K562 (cell line): ENCODE measurements at regions not wholly inside any gene's neighbourhood (a gene's known extent, or its start where the extent isn't known, plus 50 kb on each side); places are given as distances from the start of the nearest gene placed in this dataset.

Source experiments
- ATAC-seq: fragments of 200-7000 bp; cut with Tn5 transposase; 3 replicates; pipeline ENCODE4 v1.9.1; 2020; ENCODE audit warnings: moderate library complexity
- BruUV-seq: library from RNA; stranded (reverse); fragments of 400-500 nt; replicated peaks from 2 replicates; lab custom pipeline; 2021; lab: Mats Ljungman, UMichigan
- CTCF ChIA-PET: fragments of 300-600 bp; formaldehyde crosslinking; extraction: SDS; loops from one replicate; lab custom pipeline; 2021; ENCODE audit warnings: low intra/inter-chr PET ratio; lab: Yijun Ruan, JAX
- POLR2A ChIA-PET: fragments of 300-600, 350-650 bp; sonication (Branson Sonifier 250); formaldehyde crosslinking; extraction: SDS; loops from one replicate; lab custom pipeline; 2021; ENCODE audit warnings: antibody characterized with exemption, inconsistent platforms; lab: Yijun Ruan, JAX
- DNase-seq, 4 experiments: peaks; one replicate each; pipeline versions ENCODE4 v3.0.0 to v3.0.0-alpha.2; 2011 to 2018; ENCODE audit warnings: low spot score in 3 of 4, mixed read lengths in 3 of 4; ENCODE audit errors: extremely low read depth in 1 of 4
- FAIRE-seq: peaks from 2 replicates; lab custom pipeline; 2011; peaks lifted over from hg19 to GRCh38; lab: Jason Lieb, UNC
- H2AFZ ChIP-seq: 2 replicates; pipeline ENCODE4 v1.6.0; 2011; ENCODE audit warnings: low read depth, low read length, control low read depth, inconsistent platforms
- H3K27ac ChIP-seq: fragments of 200-600 bp; 3 replicates; pipeline ENCODE4 v1.8.0; 2011; ENCODE audit warnings: low read depth, mild to moderate bottlenecking, control low read depth, inconsistent platforms, low read length, moderate library complexity, mixed read lengths; ENCODE audit errors: extremely low read depth
- H3K27me3 ChIP-seq, 2 experiments: fragments of 300-600 bp in 1 of 2; 2 replicates in 1 of 2; 3 replicates in 1 of 2; pipeline versions ENCODE4 v1.6.0 to v1.8.0; 2011; ENCODE audit warnings: inconsistent platforms in 2 of 2, low read length in 2 of 2, mild to moderate bottlenecking in 1 of 2, mixed read lengths in 1 of 2, moderate library complexity in 1 of 2; ENCODE audit not compliant: control insufficient read depth in 2 of 2, insufficient read depth in 2 of 2
- H3K36me3 ChIP-seq: fragments of 300-600 bp; 3 replicates; pipeline ENCODE4 v1.8.0; 2011; ENCODE audit warnings: mild to moderate bottlenecking, low read length, inconsistent platforms; ENCODE audit not compliant: control insufficient read depth, insufficient read depth
- H3K4me1 ChIP-seq, 2 experiments: fragments of 200-600 bp in 1 of 2; replicated peaks in 1 of 2; 2 replicates in 1 of 2; 3 replicates in 1 of 2; pipeline versions ENCODE4 v1.5.1 to v1.8.0; 2011; ENCODE audit warnings: inconsistent platforms in 2 of 2, low read length in 2 of 2, mild to moderate bottlenecking in 1 of 2, mixed read lengths in 1 of 2, moderate library complexity in 1 of 2; ENCODE audit not compliant: control insufficient read depth in 2 of 2, insufficient read depth in 2 of 2
- H3K4me2 ChIP-seq: 2 replicates; pipeline ENCODE4 v1.6.1; 2011; ENCODE audit warnings: low read length, control low read depth, inconsistent platforms, mixed read lengths; ENCODE audit not compliant: insufficient read depth
- H3K4me3 ChIP-seq: fragments of 200-600 bp; sonication (generic), shearing (Covaris generic); 2 replicates; pipeline ENCODE4 v1.5.1; 2016; ENCODE audit warnings: control low read depth, inconsistent platforms
- H3K79me2 ChIP-seq: fragments of 200-600 bp; 3 replicates; pipeline ENCODE4 v1.8.0; 2011; ENCODE audit warnings: low read length, inconsistent platforms; ENCODE audit not compliant: control insufficient read depth, insufficient read depth
- H3K9ac ChIP-seq, 2 experiments: 2 replicates each; pipeline versions ENCODE4 v1.6.0 to v1.6.1; 2011; ENCODE audit warnings: low read depth in 2 of 2, low read length in 2 of 2, control low read depth in 1 of 2, inconsistent platforms in 1 of 2, mild to moderate bottlenecking in 1 of 2, mixed read lengths in 1 of 2; ENCODE audit not compliant: insufficient read depth in 1 of 2
- H3K9me1 ChIP-seq: one replicate; pipeline ENCODE4 v1.6.0; 2011; ENCODE audit warnings: inconsistent platforms, mild to moderate bottlenecking, low read length, moderate library complexity; ENCODE audit not compliant: control insufficient read depth, insufficient read depth
- H3K9me3 ChIP-seq: replicated peaks from 2 replicates; pipeline ENCODE4 v1.5.1; 2011; ENCODE audit warnings: low read depth, low read length, inconsistent platforms; ENCODE audit not compliant: control insufficient read depth, insufficient read depth
- H4K20me1 ChIP-seq: replicated peaks from 2 replicates; pipeline ENCODE4 v1.6.1; 2011; ENCODE audit warnings: low read length, inconsistent platforms, mixed read lengths; ENCODE audit not compliant: control insufficient read depth, insufficient read depth
- C11orf30 ChIP-seq: fragments of 450-650 bp; IDR thresholded peaks from 2 replicates; pipeline ENCODE4 v1.6.1; 2016; ENCODE audit warnings: low read depth, mild to moderate bottlenecking
- CREBBP ChIP-seq: IDR thresholded peaks from one replicate; pipeline ENCODE4 v1.6.1; 2012; ENCODE audit warnings: low read depth, mild to moderate bottlenecking, control low read depth, inconsistent platforms, low read length
- CSDE1 ChIP-seq, 2 experiments: fragments of 450-650 bp; IDR thresholded peaks; 2 replicates each; pipeline ENCODE4 v1.6.1; 2016; ENCODE audit warnings: mild to moderate bottlenecking in 1 of 2
- KDM2B ChIP-seq: fragments of 250-450 bp; sonication (Bioruptor Pico); IDR thresholded peaks from 2 replicates; pipeline ENCODE4 v1.8.0; 2021; ENCODE audit warnings: mild to moderate bottlenecking, moderate library complexity
- MBD2 ChIP-seq: sonication (generic); IDR thresholded peaks from 2 replicates; pipeline ENCODE4 v1.6.1; 2016; ENCODE audit warnings: low read depth, borderline replicate concordance
- NFE2L1 ChIP-seq: fragments of 450-650 bp; IDR thresholded peaks from 2 replicates; pipeline ENCODE4 v1.6.1; 2016; ENCODE audit warnings: missing genetic modification characterization, low read depth, mild to moderate bottlenecking, missing compliant biosample characterization, moderate library complexity, borderline replicate concordance
- SMARCA5 ChIP-seq: fragments of 450-650 bp; IDR thresholded peaks from 2 replicates; pipeline ENCODE4 v1.6.1; 2016
- SNRNP70 ChIP-seq: fragments of 200-400 bp; formaldehyde crosslinking; optimal IDR thresholded peaks from 2 replicates; pipeline ENCODE3; 2017; ENCODE audit warnings: low read depth, low read length
- ZNF277 ChIP-seq: fragments of 250-450 bp; sonication (Bioruptor Pico); IDR thresholded peaks from 2 replicates; pipeline ENCODE4 v1.8.0; 2022; ENCODE audit warnings: inconsistent platforms, mild to moderate bottlenecking, moderate library complexity, borderline replicate concordance
- ZSCAN29 ChIP-seq: fragments of 450-650 bp; IDR thresholded peaks from 2 replicates; pipeline ENCODE4 v1.6.1; 2017
- WGBS: fragments of 100-300 bp; shearing (Covaris generic); methylation state at CpG from one replicate; pipeline ENCODE4 v1.1.6; 2016; ENCODE audit warnings: low coverage, mixed read lengths; ENCODE audit not compliant: insufficient coverage; ENCODE audit errors: missing lambda C conversion rate; 5-methylcytosine and 5-hydroxymethylcytosine counted together
- in situ Hi-C: fragments of 300-500 bp; cut with MboI; formaldehyde crosslinking; loops from 4 replicates; pipeline ENCODE4 v1.15.0; 2018; ENCODE audit warnings: inconsistent platforms, mixed read lengths
- intact Hi-C: fragments of 100-400 bp; cut with micrococcal nuclease; formaldehyde crosslinking; loops from 2 replicates; pipeline ENCODE4 v1.14.2; 2022

- H3K27me3 ChIP-seq, result peaks cover 6% of the 10 kb centered on the region in 2 experiments; a peak in 2 of 5 replicates
- ATAC-seq (no peak), FAIRE-seq (no peak), DNase-seq (no peak)
- H3K79me2 ChIP-seq, result no peaks in the 10 kb centered on the region
- 0% methylated on average over 5 of the region's 5 CpGs for WGBS
- no peak overlapping the region for H3K4me2 ChIP-seq
- TF ChIP-seq KDM2B (no peak), NFE2L1 (tag) (no peak), CREBBP (no peak), C11orf30 (no peak), ZSCAN29 (no peak), SMARCA5 (no peak), ZNF277 (CRISPR knock-in tag) (no peak), MBD2 (no peak), SNRNP70 (no peak), CSDE1 (IDR thresholded peaks at IDR 0.05) (no peak)
- ChIA-PET POLR2A (no interaction called here), CTCF (no interaction called here)
- H3K36me3 ChIP-seq, result no peaks in the 10 kb centered on the region
- H3K9me3 ChIP-seq, result no peaks in the 10 kb centered on the region
- no TSS peak for BruUV-seq
- no peaks in the 10 kb centered on the region for H3K4me1 ChIP-seq
- no peak overlapping the region for H3K9ac ChIP-seq
- H2AFZ ChIP-seq, result no peak overlapping the region
- in situ Hi-C loops, result no loop called here
- intact Hi-C loops, result no loop called here
- H3K9me1 ChIP-seq, result no peaks in the 10 kb centered on the region
- no peak overlapping the region for H3K4me3 ChIP-seq
- H4K20me1 ChIP-seq, result no peaks in the 10 kb centered on the region
- H3K27ac ChIP-seq, result no peak overlapping the region
Measured at GRCh38 chr15:39074341-39074985, 506.4 kb upstream of the THBS1 start.
